ENCODE measurements at regions not wholly inside any gene's neighbourhood (a gene's known extent, or its start where the extent isn't known, plus 50 kb on each side); places are given as distances from the start of the nearest gene placed in this dataset.

- TF ChIP-seq, protein P1, sequence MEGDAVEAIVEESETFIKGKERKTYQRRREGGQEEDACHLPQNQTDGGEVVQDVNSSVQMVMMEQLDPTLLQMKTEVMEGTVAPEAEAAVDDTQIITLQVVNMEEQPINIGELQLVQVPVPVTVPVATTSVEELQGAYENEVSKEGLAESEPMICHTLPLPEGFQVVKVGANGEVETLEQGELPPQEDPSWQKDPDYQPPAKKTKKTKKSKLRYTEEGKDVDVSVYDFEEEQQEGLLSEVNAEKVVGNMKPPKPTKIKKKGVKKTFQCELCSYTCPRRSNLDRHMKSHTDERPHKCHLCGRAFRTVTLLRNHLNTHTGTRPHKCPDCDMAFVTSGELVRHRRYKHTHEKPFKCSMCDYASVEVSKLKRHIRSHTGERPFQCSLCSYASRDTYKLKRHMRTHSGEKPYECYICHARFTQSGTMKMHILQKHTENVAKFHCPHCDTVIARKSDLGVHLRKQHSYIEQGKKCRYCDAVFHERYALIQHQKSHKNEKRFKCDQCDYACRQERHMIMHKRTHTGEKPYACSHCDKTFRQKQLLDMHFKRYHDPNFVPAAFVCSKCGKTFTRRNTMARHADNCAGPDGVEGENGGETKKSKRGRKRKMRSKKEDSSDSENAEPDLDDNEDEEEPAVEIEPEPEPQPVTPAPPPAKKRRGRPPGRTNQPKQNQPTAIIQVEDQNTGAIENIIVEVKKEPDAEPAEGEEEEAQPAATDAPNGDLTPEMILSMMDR (IDR thresholded peaks at IDR 0.05), result no peak
- no peak for TF ChIP-seq FOXM1 (IDR thresholded peaks at IDR 0.05; ENCODE audit: low read depth)
Observed at GRCh38 chr2:133908171-133908570, 339.9 kb upstream of the NCKAP5 start (continued).

GRCh38 chr2:133918141-133918540 is 335.7 kb upstream of the MGAT5 start:
- DNase-seq, result no peak
- no peak overlapping the region for H3K4me2 ChIP-seq
- no peaks in the 10 kb centered on the region for H4K20me1 ChIP-seq (ENCODE audit: insufficient read depth)
- POLR2A ChIA-PET, result no interaction called here
- CTCF ChIA-PET, result no interaction called here
- H3K36me3 ChIP-seq (replicated peaks in 1 of 2; ENCODE audit: control insufficient read depth in 1 of 2, insufficient read depth in 2 of 2, low read length in 1 of 2), result no peaks in the 10 kb centered on the region
- no peaks in the 10 kb centered on the region for H3K9me3 ChIP-seq
- H3K4me1 ChIP-seq (ENCODE audit: control insufficient read depth in 1 of 2, insufficient read depth in 2 of 2, low read depth in 1 of 2, low read length in 1 of 2), result no peaks in the 10 kb centered on the region
- no peak overlapping the region for H3K4me3 ChIP-seq (ENCODE audit: low read depth in 2 of 2, low read length in 1 of 2)
- H3K9me2 ChIP-seq, result no peaks in the 10 kb centered on the region
- H3K79me2 ChIP-seq (ENCODE audit: insufficient read depth), result no peaks in the 10 kb centered on the region
- no peak overlapping the region for H3K27ac ChIP-seq (ENCODE audit: low read depth in 2 of 2, low read length in 1 of 2)
- TF ChIP-seq TCF12 (IDR thresholded peaks at IDR 0.05), result no peak
- TF ChIP-seq TAF1 (IDR thresholded peaks at IDR 0.05; ENCODE audit: borderline replicate concordance, low read depth, low read length), result no peak
- no peak for TF ChIP-seq SMC3 (IDR thresholded peaks at IDR 0.05; ENCODE audit: low read depth, low read length)
- TF ChIP-seq, protein P2, sequence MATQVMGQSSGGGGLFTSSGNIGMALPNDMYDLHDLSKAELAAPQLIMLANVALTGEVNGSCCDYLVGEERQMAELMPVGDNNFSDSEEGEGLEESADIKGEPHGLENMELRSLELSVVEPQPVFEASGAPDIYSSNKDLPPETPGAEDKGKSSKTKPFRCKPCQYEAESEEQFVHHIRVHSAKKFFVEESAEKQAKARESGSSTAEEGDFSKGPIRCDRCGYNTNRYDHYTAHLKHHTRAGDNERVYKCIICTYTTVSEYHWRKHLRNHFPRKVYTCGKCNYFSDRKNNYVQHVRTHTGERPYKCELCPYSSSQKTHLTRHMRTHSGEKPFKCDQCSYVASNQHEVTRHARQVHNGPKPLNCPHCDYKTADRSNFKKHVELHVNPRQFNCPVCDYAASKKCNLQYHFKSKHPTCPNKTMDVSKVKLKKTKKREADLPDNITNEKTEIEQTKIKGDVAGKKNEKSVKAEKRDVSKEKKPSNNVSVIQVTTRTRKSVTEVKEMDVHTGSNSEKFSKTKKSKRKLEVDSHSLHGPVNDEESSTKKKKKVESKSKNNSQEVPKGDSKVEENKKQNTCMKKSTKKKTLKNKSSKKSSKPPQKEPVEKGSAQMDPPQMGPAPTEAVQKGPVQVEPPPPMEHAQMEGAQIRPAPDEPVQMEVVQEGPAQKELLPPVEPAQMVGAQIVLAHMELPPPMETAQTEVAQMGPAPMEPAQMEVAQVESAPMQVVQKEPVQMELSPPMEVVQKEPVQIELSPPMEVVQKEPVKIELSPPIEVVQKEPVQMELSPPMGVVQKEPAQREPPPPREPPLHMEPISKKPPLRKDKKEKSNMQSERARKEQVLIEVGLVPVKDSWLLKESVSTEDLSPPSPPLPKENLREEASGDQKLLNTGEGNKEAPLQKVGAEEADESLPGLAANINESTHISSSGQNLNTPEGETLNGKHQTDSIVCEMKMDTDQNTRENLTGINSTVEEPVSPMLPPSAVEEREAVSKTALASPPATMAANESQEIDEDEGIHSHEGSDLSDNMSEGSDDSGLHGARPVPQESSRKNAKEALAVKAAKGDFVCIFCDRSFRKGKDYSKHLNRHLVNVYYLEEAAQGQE (IDR thresholded peaks at IDR 0.05; ENCODE audit: low read depth, low read length), result no peak
- no peak for TF ChIP-seq NRF1 (IDR thresholded peaks at IDR 0.05; ENCODE audit: low read depth, low read length)
- no peak overlapping the region for H2AFZ ChIP-seq (ENCODE audit: low read depth)
- WGBS (ENCODE audit: low lambda C conversion rate), result 22% methylated on average over 1 of the region's 1 CpG
- no peaks in the 10 kb centered on the region for H3K27me3 ChIP-seq (ENCODE audit: insufficient read depth)
- no peaks in the 10 kb centered on the region for H3F3A ChIP-seq (replicated peaks; ENCODE audit: insufficient read depth)
- no peak overlapping the region for H3K9ac ChIP-seq

DNA sequence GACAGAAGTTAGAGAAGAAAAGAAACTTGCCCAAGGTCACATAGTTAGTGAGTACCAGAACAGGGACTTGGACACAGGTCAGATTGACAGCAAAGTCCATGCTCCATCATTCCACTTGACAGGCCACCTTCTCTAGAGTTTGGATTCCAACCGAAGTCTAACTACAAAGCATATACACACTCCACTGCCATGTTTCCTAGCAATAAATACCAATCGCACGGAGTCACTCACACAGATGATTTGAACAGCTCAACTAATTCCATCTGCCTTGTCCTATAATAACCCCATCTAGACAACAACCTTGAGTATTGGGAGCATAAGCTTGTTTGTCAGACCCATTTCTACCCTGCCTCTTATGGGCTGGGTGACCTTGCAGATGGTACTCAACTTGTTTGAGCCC is 334.6 kb upstream of the MGAT5 start:
- Histone ChIP-seq H3K4me2 (no peak overlapping the region), H3K4me3 (ENCODE audit: low read depth in 2 of 2, low read length in 1 of 2) (no peak overlapping the region), H3K9ac (no peak overlapping the region), H3K27ac (ENCODE audit: low read depth in 2 of 2, low read length in 1 of 2) (no peak overlapping the region), H3F3A (replicated peaks; ENCODE audit: insufficient read depth) (no peaks in the 10 kb centered on the region), H3K27me3 (ENCODE audit: insufficient read depth) (no peaks in the 10 kb centered on the region), H3K9me3 (no peaks in the 10 kb centered on the region), H3K9me2 (no peaks in the 10 kb centered on the region), H3K4me1 (ENCODE audit: control insufficient read depth in 1 of 2, insufficient read depth in 2 of 2, low read depth in 1 of 2, low read length in 1 of 2) (no peaks in the 10 kb centered on the region), H3K36me3 (replicated peaks in 1 of 2; ENCODE audit: control insufficient read depth in 1 of 2, insufficient read depth in 2 of 2, low read length in 1 of 2) (no peaks in the 10 kb centered on the region), H4K20me1 (ENCODE audit: insufficient read depth) (no peaks in the 10 kb centered on the region), H3K79me2 (ENCODE audit: insufficient read depth) (no peaks in the 10 kb centered on the region), H2AFZ (ENCODE audit: low read depth) (no peak overlapping the region)
- POLR2A ChIA-PET, result no interaction called here
- CTCF ChIA-PET, result interaction anchor here (1.3 to 1.4 kb wide), 2 partner anchors 48 to 532 kb away, joined by 3 to 4 read pairs; no protein-coding TSS in a partner anchor
- no peak for DNase-seq
- WGBS (ENCODE audit: low lambda C conversion rate), result 51% methylated on average over 3 of the region's 3 CpGs
- TF ChIP-seq EZH2phosphoT487 (IDR thresholded peaks at IDR 0.05; ENCODE audit: borderline replicate concordance, low read depth) (no peak), EP300 (IDR thresholded peaks at IDR 0.05; ENCODE audit: borderline replicate concordance in 1 of 2, low read depth in 1 of 2, low read length in 1 of 2) (no peak), TCF12 (IDR thresholded peaks at IDR 0.05) (no peak), USF2 (IDR thresholded peaks at IDR 0.05; ENCODE audit: borderline replicate concordance, low read depth, low read length) (no peak), POLR2AphosphoS5 (IDR thresholded peaks at IDR 0.05; ENCODE audit: low read depth, low read length) (no peak), FOXJ3 (CRISPR knock-in tag; IDR thresholded peaks at IDR 0.05) (no peak), IRF3 (IDR thresholded peaks at IDR 0.05; ENCODE audit: low read depth, low read length) (no peak), JUND (IDR thresholded peaks at IDR 0.05) (no peak), ELF1 (IDR thresholded peaks at IDR 0.05) (no peak), NRF1 (IDR thresholded peaks at IDR 0.05; ENCODE audit: low read depth, low read length) (no peak)
- TF ChIP-seq, protein P3, sequence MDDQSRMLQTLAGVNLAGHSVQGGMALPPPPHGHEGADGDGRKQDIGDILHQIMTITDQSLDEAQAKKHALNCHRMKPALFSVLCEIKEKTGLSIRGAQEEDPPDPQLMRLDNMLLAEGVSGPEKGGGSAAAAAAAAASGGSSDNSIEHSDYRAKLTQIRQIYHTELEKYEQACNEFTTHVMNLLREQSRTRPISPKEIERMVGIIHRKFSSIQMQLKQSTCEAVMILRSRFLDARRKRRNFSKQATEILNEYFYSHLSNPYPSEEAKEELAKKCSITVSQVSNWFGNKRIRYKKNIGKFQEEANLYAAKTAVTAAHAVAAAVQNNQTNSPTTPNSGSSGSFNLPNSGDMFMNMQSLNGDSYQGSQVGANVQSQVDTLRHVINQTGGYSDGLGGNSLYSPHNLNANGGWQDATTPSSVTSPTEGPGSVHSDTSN (IDR thresholded peaks at IDR 0.05), result no peak
